Activated naive CD4-positive, alpha-beta T cell treated with anti-CD3 and anti-CD28 coated beads, Interleukin-2, amount 50 U/mL, for 16 hours (primary cell): ENCODE measurements at regions not wholly inside any gene's neighbourhood (a gene's known extent, or its start where the extent isn't known, plus 50 kb on each side); places are given as distances from the start of the nearest gene placed in this dataset.
"Not testable (repeated sequence)": the region's sequence is repeated elsewhere in the genome, so short reads cannot be mapped to it uniquely, and the experiment has no call there.

Experiments
- DNase-seq: peaks from one replicate; pipeline ENCODE4 v3.0.0-alpha.2; 2020

DNA sequence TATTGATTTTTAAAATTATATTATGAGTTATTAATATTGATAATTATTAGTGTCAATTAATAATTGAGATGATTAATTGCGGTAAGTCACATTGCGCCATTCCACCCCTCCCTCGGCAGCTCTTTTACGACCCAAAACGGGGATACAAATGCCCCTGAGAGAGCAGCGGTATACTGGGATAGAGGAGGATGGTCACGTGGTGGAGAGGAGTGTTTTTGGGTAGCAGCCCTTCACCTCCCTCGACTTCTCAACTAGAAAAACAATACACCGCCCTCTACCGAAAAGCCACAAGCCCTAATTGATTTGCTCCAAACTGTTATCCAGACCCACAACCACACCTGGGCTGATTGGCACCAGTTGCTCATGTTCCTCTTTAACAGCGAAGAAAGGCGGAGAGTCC, 71.0 kb downstream of the DAPL1 start:
- not testable (repeated sequence) for DNase-seq

DNA sequence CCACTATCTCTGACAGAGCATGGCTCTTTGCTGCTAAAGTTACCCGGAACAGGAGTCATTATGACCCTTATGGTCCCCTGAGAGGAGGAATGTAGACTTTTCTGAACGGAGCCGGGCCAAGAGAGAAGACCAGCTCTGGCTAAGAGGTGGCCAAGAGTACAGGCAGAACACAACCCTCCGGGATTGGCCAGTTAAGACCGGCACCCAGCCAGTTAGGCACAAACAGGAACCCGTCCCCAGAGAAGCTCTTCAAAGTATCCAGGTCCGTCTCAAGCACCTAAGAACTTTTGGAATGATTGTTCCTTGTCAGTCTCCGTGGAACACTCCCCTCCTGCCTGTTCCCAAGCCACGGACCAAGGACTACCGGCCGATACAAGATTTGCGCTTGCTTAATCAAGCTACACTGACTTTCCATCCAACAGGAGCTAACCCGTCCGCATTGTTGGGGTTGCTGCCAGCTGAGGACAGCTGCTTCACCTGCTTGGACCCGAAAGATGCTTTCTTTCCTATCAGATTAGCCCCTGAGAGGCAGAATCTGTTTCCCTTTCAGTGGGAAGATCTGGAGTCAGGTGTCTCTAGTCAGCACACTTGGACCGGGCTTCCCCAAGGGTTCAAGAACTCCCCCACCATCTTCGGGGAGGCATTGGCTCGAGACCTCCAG, 72.5 kb downstream of the DAPL1 start:
- not testable (repeated sequence) for DNase-seq

DNA sequence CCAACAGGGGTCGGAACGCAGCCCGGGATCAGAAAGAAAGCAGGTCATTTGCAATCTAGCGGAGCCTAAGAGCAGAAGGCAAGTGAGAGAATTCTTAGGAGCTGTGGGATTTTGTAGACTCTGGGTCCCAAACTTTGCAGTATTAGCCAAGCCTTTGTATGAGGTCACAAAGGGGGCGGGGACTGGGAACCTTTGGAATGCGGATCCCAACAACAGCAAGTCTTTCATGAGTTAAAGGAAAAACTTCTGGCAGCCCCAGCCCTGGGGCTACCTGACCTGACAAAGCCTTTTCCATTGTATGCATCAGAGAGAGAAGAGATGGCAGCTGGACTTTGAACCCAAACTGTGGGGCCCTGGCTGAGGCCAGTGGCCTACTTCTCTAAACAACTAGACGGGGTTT, 73.3 kb downstream of the DAPL1 start:
- DNase-seq, result not testable (repeated sequence)

DNA sequence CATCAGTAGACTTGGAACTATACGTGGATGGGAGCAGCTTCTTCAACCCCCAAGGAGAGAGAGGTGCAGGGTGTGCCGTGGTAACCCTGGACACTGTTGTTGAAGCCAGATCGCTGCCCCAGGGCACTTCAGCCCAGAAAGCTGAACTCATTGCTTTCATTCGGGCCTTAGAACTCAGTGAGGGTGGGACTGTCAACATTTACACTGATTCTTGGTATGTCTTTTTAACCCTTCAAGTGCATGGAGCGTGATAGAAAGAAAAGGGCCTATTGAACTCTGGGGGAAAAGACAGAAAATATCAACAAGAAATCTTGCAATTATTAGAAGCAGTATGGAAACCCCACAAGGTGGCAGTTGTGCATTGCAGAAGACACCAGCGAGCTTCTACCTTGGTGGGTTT, 74.0 kb downstream of the DAPL1 start:
- not testable (repeated sequence) for DNase-seq

DNA sequence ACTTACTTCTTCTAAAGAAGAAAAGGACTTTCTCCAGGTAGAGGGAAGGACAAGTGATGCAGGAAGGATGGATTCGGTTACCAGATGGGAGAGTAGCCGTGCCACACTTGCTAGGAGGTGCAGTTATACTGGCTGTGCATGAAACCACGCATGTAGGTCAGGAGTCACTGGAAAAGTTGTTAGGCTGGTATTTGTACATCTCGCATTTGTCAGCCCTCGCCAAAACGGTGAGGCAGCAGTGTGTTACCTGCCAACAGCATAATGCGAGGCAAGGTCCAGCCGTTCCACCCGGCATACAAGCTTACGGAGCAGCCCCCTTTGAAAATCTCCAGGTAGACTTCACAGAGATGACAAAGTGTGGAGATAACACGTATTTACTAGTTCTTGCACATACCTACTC, 74.5 kb downstream of the DAPL1 start:
- DNase-seq, result not testable (repeated sequence)

DNA sequence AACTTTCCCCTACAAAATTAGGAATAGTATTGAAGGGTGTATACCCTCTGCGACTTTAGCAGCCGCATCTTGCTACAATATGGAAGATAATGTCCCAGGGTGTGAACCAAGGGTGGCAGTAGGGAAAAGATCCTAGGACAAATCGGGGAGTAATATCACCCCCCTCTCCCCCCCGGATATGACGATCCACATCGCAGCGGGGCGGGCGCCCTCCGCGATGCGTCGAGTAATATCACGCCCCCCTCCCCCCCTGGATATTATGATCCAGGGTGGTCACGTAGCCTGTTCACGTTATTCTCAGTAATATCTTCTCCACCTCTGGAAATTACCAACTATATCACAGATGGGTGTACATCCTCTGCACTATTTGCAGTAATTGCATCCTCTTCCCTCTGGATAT, 82.9 kb downstream of the DAPL1 start:
- no peak for DNase-seq

DNA sequence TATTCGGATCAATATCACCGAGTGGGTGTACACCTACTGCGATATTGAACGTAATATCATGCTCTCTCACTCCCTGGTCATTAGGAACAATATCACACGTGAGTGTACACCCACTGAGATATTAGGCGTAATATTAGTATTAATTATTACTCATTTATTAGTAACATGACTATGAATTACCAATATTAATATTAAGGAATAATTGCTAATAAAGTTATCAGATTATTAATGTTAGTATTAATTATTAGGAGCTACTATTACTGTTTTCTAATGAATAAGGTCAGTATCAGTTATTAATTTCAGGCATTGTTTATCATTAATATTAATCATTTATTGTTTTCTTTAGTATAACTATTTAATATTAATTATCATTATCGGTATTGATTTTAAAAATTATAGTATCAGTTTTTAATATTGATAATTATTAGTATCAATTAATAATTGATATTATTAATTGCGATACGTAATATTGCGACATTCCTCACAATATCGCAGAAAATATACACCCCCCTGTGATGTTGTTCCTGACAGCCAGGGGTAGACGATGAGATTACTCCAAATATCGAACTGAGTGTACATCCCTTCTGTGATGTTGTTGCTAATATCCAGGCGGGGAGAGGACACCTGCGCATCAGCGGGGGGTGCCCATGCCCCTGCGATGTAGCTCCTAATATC, 84.2 kb downstream of the DAPL1 start:
- no peak for DNase-seq

DNA sequence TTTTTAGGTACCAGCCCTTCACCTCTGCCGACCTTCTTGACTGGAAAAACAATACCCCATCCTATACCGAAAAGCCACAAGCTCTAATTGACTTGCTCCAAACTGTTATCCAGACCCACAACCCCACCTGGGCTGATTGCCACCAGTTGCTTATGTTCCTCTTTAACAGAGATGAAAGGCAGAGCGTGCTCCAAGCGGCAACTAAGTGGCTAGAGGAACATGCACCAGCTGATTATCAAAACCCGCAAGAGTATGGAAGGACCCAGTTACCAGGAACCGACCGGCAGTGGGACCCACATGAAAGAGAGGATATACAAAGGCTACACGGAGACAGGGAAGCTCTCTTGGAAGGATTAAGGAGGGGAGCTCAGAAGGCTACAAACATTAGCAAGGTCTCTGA, 86.1 kb upstream of the TANC1 start:
- no peak for DNase-seq

DNA sequence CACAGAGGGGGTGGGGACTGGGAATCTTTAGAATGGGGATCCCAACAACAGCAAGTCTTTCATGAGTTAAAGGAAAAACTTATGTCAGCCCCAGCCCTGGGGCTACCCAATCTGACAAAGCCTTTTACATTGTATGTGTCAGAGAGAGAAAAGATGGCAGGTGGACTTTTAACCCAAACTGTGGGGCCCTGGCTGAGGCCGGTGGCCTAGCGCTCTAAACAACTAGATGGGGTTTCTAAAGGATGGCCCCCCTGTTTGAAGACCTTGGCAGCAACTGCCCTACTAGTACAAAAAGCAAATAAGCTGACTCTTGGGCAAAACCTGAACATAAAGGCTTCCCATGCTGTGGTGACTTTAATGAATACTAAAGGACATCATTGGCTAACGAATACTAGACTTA, 83.9 kb upstream of the TANC1 start:
- DNase-seq, result not testable (repeated sequence)

DNA sequence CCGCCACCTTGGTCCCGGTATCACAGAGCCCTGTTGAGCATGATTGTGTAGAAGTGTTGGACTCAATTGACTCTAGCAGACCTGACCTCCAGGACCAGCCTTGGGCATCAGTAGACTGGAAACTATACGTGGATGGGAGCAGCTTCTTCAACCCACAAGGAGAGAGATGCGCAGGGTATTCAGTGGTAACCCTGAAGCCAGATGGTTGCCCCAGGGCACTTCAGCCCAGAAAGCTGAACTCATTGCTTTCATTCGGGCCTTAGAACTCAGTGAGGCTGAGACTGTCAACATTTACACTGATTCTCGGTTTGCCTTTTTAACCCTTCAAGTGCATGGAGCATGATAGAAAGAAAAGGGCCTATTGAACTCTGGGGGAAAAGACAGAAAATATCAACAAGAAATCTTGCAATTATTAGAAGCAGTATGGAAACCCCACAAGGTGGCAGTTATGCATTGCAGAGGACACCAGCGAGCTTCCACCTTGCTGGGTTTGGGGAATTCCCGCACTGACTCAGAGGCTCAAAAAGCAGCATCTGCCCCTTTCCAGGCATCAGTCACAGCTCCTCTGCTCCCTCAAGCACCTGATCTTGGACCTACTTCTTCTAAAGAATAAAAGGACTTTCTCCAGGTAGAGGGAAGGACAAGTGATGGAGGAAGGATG, 83.3 kb upstream of the TANC1 start:
- DNase-seq, result peak; percentile 44

DNA sequence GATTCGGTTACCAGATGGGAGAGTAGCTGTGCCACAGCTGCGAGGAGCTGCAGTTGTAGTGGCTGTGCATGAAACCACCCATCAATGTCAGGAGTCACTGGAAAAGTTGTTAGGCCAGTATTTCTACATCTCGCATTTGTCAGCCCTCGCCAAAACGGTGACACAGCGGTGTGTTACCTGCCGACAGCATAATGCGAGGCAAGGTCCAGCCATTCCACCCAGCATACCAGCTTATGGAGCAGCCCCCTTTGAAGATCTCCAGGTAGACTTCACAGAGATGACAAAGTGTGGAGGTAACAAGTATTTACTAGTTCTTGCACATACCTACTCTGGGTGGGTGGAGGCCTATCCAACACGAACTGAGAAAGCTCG, 82.8 kb upstream of the TANC1 start:
- DNase-seq, result not testable (repeated sequence)

DNA sequence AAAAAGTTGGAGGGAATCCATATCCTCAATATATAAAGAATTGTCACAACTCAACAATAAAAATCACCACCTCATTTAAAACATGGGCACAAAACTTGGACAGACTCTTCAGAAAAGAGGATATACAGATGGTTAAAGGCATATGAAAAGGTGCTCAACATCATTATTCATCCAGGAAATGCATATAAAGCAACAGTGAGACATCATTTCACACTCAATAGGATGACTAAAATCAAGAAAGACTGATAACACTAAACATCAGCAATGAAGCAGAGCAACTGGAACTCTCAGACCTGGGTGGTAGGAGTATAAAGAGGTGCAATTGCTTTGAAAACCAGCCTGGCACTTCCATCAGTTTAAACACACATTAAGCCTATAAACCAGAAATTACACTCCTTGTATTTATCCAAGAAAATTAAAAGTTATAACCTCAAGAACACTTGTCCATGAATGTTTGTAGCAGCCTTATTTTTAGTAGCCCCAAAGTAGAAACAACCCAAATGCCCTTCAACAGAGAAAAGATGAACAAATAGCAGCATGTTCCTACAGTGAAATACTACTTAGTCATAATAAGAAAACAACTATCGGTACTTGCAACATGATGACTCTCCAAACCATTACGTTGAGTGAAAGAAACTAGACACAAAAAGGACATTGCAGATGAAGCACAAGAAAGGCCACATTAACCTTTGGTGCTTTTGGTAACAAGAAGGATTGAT, 79.1 kb upstream of the TANC1 start:
- DNase-seq, result no peak

DNA sequence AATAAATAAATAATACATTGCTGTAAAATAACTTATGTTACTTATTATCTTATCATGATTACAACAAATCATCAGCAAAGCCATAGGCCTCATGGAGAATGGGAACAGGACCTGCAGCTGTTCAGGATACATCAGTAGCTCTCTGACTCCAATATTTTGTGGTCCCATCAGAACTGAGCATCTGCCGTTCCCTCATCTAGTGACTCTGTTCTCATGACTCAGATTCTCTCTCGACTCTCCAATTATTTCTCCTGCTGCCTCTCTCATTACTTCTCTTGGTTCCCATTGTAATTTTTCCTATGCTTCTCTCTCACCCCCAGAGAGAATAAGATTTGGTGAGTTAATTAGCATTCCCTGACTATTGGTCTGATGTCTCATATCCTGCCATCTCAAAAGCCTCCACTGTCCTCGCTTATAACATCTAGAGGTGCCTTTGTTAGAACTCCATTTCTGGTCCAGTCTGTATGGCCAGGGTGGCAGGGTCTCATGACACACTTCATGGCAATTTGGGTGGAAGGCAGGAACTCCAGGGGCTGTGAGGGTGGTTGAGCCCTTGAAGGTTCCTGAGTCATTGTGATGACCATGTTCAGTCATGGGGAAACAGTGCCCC, 78.0 kb upstream of the TANC1 start:
- DNase-seq, result no peak

DNA sequence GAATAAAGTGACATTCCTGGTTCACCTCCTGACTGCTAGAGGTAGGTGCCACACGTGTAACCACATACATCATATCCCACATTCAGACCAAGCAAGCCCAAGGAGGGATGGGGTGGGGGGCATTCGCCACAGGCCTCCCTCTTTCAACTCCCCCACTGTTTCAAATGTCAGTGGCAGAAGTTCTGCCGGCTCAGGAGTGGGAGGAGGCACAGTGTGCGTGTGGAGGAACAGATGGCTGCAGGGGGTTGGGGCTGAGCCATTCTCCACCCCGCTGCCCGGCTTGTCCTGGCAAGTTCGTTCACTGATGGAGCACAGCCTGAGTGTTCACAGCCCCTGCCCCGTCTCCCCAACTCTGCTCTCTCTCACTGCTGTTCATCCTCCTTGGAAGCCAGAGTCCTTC, 75.4 kb upstream of the TANC1 start:
- no peak for DNase-seq

DNA sequence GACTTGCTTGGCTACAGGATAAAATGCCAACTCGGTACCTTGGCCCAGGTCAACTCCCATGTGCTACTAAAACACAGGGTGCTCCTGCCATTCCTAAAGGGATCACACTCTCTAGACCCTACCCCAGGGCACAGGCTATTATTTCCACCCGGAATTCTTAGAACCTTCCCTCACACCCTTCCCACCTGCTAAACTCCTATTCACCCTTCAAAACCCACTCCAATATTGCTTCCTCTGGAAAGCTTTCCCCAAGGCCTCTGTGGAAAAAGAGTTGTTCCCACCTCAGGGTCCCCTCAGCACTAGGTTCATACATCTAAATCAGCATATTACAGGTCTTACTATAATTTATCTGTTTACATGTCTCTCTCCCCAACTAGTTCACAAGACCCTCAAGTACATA, 75.0 kb upstream of the TANC1 start:
- DNase-seq, result no peak

DNA sequence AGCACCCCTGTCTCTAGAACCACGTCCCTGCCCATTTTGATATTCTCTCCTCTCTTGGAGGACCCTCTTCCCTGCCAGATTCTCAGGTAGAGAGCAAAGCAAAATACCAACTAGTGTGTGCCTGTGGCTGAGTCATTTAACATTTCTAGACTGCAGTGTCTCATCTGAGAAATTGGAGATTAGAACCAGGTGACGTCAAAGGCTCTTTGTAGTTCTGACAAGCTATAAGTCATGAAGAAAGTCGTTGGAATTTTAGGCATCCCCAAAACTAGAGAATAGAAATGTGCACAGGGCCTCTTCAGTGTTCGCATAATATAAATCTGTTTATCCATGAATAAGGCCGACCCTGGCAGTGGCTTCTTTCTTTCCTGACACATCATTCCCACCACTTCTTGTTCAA, 74.4 kb upstream of the TANC1 start:
- DNase-seq, result no peak

DNA sequence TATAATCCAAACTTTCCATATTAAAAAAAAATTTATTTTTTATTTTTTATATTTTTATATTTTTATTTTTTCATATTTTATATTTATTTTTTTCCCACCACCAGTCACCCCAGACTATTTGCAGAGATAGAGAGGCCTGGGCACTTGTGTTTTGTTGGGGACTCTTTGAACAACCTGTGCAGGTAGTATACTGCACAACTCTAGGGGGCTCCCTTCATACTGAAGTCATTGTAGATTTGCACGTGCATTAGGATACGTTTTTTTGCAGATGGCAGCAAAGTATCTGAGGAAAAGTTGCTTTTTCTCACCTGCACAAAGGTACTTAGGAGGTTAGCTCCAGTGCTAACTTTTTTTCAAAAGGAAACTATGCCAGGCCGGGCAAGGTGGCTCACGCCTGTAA, 73.9 kb upstream of the TANC1 start:
- no peak for DNase-seq

DNA sequence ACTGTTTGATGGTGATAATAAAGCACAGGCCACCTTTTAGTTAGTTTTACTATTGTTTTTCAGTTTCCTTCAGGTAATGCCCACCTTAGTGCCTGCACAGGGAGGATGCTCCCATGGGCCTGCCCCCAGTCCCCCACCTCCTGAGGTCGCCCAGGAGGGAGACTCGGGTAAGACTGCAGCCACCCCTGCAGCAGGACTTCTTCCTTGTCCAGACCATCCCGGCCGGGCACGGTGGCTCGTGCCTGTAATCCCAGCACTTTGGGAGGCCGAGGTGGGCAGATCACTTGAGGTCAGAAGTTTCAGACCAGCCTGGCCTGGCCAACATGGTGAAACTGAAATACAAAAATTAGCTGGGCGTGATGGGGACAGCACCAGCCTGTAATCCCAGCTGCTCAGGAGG, 68.1 kb upstream of the TANC1 start:
- DNase-seq, result no peak

DNA sequence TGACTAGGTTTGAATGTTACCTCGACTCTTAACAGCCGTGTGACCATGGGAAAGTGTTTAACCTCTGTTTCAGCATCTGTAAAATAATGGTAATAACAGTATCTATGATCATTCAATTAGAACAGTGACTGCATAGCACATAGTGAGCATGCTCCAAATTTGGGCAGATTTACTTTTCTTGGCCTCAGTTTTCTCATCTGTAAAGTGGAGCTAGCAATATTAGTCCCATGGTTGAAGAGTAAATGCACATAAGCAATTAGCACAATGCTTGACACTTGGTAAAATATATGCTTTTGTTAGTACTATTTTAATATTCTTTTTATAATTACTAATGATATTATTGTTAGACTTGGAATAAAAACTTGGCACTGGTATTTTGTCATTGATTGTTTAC, 66.4 kb upstream of the TANC1 start:
- no peak for DNase-seq

DNA sequence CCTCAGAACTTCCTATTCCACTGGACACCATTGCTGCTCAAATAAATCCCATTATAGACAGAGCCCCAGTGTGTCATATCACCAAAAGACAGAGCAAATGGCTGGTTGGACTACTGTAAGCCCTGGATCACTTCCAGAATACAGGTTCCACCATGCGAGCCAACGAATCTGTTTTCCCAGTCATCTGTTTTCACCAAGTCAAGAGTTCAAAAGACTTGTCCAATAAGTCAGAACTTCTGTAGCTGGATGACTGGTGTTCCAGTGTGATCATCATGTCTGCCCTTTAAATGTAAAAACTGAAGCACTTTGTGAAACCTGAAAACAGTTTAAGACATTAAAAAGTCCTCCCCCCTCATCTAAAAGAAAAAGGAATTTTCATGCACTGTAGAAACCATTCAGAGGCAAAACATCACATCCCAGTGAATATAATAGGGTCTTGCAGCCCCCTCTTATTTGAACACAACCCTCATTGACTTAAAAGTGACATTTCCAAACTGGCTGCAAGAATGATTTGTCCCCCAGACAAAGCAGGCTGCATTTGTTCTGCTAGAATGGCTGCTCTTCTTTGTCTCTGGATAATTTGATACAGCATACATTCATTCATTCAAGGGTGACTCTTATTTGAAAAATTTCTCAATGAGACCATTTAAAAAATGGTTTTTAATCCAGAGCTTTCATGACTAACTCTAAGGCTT, 64.6 kb upstream of the TANC1 start:
- no peak for DNase-seq

DNA sequence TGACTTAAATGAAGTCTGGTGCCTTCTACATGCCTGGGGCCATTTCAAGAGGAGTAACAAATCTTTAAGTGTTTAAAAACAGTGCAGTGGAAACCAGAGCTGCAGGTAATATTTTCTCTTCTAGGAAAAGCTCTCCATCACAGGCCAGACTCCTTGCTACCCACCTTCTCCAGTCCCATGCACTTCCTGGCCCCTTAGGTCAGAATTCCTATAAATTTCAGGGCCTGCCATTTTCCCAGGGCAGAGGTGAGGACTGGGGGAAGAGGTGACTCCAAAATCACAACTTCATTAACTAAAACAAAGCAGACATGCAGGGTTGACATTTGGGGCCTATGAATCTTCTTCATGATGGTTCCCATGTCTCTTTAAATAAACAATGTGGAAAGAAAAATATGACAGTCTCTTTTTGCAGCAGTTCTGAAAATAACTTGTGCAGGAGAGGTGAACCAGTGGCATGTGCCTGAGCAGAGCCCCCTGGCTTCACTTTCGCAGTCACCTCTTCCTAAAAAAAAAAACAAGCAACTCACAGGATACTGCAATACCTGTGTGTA, 63.7 kb upstream of the TANC1 start:
- no peak for DNase-seq

DNA sequence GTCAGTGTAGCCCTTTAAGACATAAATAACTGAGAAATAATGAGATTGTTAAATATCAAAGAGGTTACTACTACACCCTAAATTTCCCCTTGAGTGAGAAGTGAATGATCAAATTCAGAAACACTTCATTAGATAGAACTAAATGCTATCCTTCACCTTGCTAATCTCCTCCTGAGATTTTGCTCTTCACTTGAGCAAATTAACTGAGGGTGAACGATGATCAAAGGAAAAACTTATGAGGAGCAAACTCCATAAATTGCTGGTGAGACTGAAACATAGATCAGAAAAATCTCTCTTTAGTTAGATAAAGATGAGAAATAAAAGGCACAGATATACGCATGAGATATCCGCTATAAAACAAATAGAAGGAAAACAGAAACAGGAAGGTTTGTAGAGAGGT, 63.1 kb upstream of the TANC1 start:
- DNase-seq, result no peak
